Hepatocyte (in vitro differentiated cells): ENCODE measurements at regions not wholly inside any gene's neighbourhood (a gene's known extent, or its start where the extent isn't known, plus 50 kb on each side); places are given as distances from the start of the nearest gene placed in this dataset.

ENCODE experiments used
- CTCF ChIP-seq: fragments of 200-600 bp; sonication (generic); IDR thresholded peaks from 2 replicates; pipeline ENCODE4 v1.5.1; 2016; ENCODE audit warnings: antibody characterized with exemption, mild to moderate bottlenecking; ENCODE audit not compliant: poor library complexity
- EZH2phosphoT487 ChIP-seq: fragments of 200-600 bp; sonication (generic); IDR thresholded peaks from one replicate; pipeline ENCODE4 v1.6.1; 2018; ENCODE audit warnings: antibody characterized with exemption, mild to moderate bottlenecking, low read depth, moderate library complexity; ENCODE audit not compliant: unreplicated experiment, severe bottlenecking

GRCh38 chr4:127049526-127049925 is 583.2 kb upstream of the INTU start:
- TF ChIP-seq CTCF: no peak
- no peak for TF ChIP-seq EZH2phosphoT487
